IPS DF 6.9 (cell line): ENCODE measurements at regions not wholly inside any gene's neighbourhood (a gene's known extent, or its start where the extent isn't known, plus 50 kb on each side); places are given as distances from the start of the nearest gene placed in this dataset.
"Not testable (repeated sequence)": the region's sequence is repeated elsewhere in the genome, so short reads cannot be mapped to it uniquely, and the experiment has no call there.

Experiments
- DNase-seq: peaks from one replicate; pipeline ENCODE4 v3.0.0-alpha.2; 2013; ENCODE audit warnings: low read depth, low spot score
- H3K27ac ChIP-seq: one replicate; pipeline ENCODE4 v1.5.1; 2013; ENCODE audit warnings: low read length, control low read depth
- H3K27me3 ChIP-seq: 2 replicates; pipeline ENCODE4 v1.6.1; 2013; ENCODE audit warnings: mild to moderate bottlenecking, low read length; ENCODE audit not compliant: control insufficient read depth, insufficient read depth
- H3K36me3 ChIP-seq: 2 replicates; pipeline ENCODE4 v1.6.1; 2013; ENCODE audit warnings: low read length; ENCODE audit not compliant: control insufficient read depth, insufficient read depth
- H3K4me1 ChIP-seq: 2 replicates; pipeline ENCODE4 v1.6.1; 2013; ENCODE audit warnings: low read length; ENCODE audit not compliant: control insufficient read depth, insufficient read depth
- H3K4me3 ChIP-seq: 2 replicates; pipeline ENCODE4 v1.5.1; 2013; ENCODE audit warnings: mild to moderate bottlenecking, low read length
- H3K9me3 ChIP-seq: 2 replicates; pipeline ENCODE4 v1.6.1; 2013; ENCODE audit warnings: low read length, inconsistent platforms; ENCODE audit not compliant: control insufficient read depth, insufficient read depth
- WGBS: extraction: QIAGEN DNeasy Blood & Tissue Kit; methylation state at CpG from one replicate; pipeline ENCODE4 v1.1.7; 2013; ENCODE audit warnings: mixed read lengths, missing lambda C conversion rate; ENCODE audit not compliant: insufficient read length, insufficient coverage; 5-methylcytosine and 5-hydroxymethylcytosine counted together

GRCh38 chr21:39071623-39072214 is 111.5 kb downstream of the PSMG1 start:
- no peak for DNase-seq
- no peak overlapping the region for H3K4me3 ChIP-seq
- 0 out of 2 replicates have a peak, but pooled peaks cover 1% of the 10 kb centered on the region for H3K9me3 ChIP-seq
- H3K4me1 ChIP-seq: no peaks in the 10 kb centered on the region
- WGBS: no CpG with 5 or more reads among the region's 4 CpGs
- no peak overlapping the region for H3K27ac ChIP-seq
- no peaks in the 10 kb centered on the region for H3K27me3 ChIP-seq
- H3K36me3 ChIP-seq: no peaks in the 10 kb centered on the region

DNA sequence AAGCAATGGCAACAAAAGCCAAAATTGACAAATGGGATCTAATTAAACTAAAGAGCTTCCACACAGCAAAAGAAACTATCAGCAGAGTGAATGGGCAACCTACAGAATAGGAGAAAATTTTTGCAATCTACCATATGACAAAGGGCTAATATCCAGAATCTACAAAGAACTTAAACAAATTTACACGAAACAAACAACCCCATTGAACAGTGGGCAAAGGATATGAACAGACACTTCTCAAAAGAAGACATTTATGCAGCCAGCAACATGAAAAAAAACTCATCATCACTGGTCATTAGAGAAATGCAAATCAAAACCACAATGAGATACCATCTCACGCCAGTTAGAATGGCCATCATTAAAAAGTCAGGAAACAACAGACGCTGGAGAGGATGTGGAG is 113.4 kb downstream of the PSMG1 start:
- not testable (repeated sequence) for H3K36me3 ChIP-seq, H3K4me1 ChIP-seq, H3K9me3 ChIP-seq, H3K4me3 ChIP-seq, H3K27ac ChIP-seq, DNase-seq, H3K27me3 ChIP-seq
- WGBS: no CpG with 5 or more reads among the region's 3 CpGs

DNA sequence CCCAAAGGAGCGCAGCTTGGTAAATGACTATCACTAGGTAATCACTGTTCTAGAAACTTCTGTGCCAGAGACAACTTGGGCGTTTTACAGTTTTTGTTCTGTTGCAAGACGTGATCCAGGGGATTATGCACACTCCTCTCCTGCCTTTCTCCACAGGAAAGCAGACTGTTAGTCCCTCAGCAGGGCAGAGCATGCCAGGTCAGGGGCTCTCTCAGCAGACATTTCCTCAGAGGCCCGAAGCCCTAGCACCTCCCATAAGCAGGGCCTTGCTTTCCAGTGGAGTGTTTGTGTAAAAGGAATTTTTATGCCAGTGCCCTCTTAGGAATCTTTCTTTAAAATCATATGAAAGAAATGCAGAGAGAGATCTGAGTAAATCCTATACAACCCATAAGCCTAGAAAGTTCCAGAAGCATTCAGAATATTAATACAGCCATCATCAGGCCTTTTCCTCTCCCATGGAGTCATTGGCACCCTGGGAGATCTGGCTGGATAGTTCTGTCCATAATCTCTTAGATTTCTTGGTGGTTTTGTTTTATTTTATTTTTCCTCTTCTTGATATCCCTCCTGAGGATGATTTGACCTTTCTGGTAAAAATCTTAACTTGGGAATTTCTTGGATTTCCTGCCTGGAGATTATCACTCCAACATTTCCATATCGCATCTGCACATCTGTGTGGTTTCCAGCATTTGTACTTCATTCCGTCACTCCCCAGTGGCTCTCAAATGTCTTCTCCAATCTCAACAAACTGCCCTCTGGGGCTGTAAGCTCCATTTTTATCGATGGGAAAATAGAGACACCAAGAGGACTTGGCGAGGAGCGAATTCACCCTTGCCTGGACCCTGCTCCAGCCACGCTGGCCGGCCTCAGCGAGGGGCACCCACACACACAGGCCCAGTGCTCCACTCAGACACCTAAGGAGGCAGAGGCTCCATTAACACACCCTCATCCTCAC is 116.1 kb downstream of the PSMG1 start:
- Histone ChIP-seq H3K4me3 (no peak overlapping the region), H3K9me3 (no peaks in the 10 kb centered on the region), H3K27me3 (no peaks in the 10 kb centered on the region), H3K27ac (no peak overlapping the region), H3K36me3 (no peaks in the 10 kb centered on the region), H3K4me1 (no peaks in the 10 kb centered on the region)
- DNase-seq: no peak
- no CpG with 5 or more reads among the region's 12 CpGs for WGBS

GRCh38 chr21:39065917-39066316 is 117.3 kb downstream of the PSMG1 start:
- whole genome bisulfite sequencing: no CpG with 5 or more reads among the region's 2 CpGs
- Histone ChIP-seq H3K9me3 (no peaks in the 10 kb centered on the region), H3K4me3 (no peak overlapping the region), H3K4me1 (no peaks in the 10 kb centered on the region), H3K27ac (no peak overlapping the region), H3K36me3 (no peaks in the 10 kb centered on the region), H3K27me3 (no peaks in the 10 kb centered on the region)
- no peak for DNase-seq

- no peaks in the 10 kb centered on the region for H3K9me3 ChIP-seq
- no peak overlapping the region for H3K27ac ChIP-seq
- H3K36me3 ChIP-seq: no peaks in the 10 kb centered on the region
- no peak overlapping the region for H3K4me3 ChIP-seq
- H3K27me3 ChIP-seq: no peaks in the 10 kb centered on the region
- no peaks in the 10 kb centered on the region for H3K4me1 ChIP-seq
- no CpG with 5 or more reads among the region's 5 CpGs for WGBS
- no peak for DNase-seq
Observed at GRCh38 chr21:39064325-39065012, 118.8 kb downstream of the PSMG1 start.

DNA sequence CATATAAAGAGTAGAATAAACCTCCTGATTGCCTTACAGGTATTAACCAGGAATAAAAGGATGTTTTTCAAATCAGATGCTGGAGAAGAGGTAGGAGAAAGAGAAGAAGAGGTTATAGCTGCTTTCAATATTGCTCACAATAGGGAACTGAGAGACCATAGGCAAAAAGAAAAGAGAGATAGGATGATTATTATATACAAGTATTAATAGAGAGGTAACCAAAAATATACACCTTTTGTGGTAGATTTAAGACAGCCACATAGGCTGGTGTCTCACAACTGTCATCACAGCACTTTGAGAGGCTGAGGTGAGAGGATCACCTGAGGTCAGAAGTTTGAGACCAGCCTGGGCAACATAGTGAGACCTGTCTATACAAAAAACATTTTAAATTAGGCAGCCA is 119.7 kb downstream of the PSMG1 start:
- Histone ChIP-seq H3K36me3 (no peaks in the 10 kb centered on the region), H3K9me3 (no peaks in the 10 kb centered on the region), H3K4me3 (no peak overlapping the region), H3K4me1 (no peaks in the 10 kb centered on the region), H3K27ac (no peak overlapping the region), H3K27me3 (no peaks in the 10 kb centered on the region)
- DNase-seq: no peak

DNA sequence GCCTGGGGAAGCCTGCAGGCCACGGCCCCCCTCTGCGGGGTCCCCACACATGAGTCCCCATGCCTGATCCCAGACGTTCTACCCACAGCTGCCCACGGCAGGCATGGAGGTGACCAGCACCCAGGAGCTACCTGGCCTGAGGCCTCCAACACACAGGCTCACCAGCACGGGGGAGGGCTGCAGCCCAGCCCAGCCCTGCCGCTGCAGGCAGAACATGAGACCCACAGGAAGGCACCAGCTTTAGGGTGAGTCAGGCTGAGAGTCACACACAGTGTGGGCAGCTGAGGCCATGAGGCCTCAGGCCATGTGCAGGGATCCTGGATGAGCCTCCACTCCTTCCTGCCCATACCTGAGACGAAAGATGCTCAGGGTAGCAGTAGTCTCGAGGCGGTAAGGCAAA is 121.1 kb downstream of the PSMG1 start:
- no CpG with 5 or more reads among the region's 9 CpGs for WGBS
- no peaks in the 10 kb centered on the region for H3K36me3 ChIP-seq
- H3K27ac ChIP-seq: no peak overlapping the region
- no peaks in the 10 kb centered on the region for H3K27me3 ChIP-seq
- no peak for DNase-seq
- H3K4me1 ChIP-seq: no peaks in the 10 kb centered on the region
- no peaks in the 10 kb centered on the region for H3K9me3 ChIP-seq
- H3K4me3 ChIP-seq: no peak overlapping the region

DNA sequence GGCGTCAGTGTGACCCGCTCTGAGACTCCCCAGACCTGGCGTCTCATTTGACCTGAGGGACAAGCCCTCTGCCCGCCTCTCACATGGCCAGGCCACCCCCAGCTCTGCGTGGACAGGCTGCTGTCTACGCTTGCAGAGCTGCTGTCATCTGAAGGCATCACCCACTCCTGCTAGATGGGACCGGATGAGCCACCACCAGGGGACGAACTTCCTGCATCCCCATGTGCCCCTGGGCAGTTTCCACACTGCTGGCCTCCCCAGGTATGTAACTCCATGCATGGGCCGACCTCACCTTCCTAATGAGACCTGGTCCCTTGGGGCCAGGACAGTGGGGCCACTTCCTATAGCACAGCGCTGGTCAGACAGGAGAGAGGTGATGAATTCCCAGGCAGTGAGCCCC is 121.5 kb downstream of the PSMG1 start:
- Histone ChIP-seq H3K27me3 (no peaks in the 10 kb centered on the region), H3K9me3 (no peaks in the 10 kb centered on the region), H3K4me1 (no peaks in the 10 kb centered on the region), H3K27ac (no peak overlapping the region), H3K36me3 (no peaks in the 10 kb centered on the region), H3K4me3 (no peak overlapping the region)
- DNase-seq: no peak
- WGBS: no CpG with 5 or more reads among the region's 10 CpGs

GRCh38 chr21:39060485-39061083 is 122.7 kb downstream of the PSMG1 start:
- H3K4me3 ChIP-seq: no peak overlapping the region
- no peaks in the 10 kb centered on the region for H3K27me3 ChIP-seq
- no CpG with 5 or more reads among the region's 9 CpGs for WGBS
- no peaks in the 10 kb centered on the region for H3K36me3 ChIP-seq
- H3K4me1 ChIP-seq: no peaks in the 10 kb centered on the region
- no peaks in the 10 kb centered on the region for H3K9me3 ChIP-seq
- H3K27ac ChIP-seq: no peak overlapping the region
- no peak for DNase-seq

GRCh38 chr21:39057121-39057520 is 126.1 kb downstream of the PSMG1 start:
- Histone ChIP-seq H3K4me3 (no peak overlapping the region), H3K9me3 (no peaks in the 10 kb centered on the region), H3K36me3 (no peaks in the 10 kb centered on the region), H3K27ac (no peak overlapping the region), H3K27me3 (no peaks in the 10 kb centered on the region), H3K4me1 (no peaks in the 10 kb centered on the region)
- WGBS: no CpG with 5 or more reads among the region's 2 CpGs
- no peak for DNase-seq
